ACC112 (cell line): ENCODE measurements at regions not wholly inside any gene's neighbourhood (a gene's known extent, or its start where the extent isn't known, plus 50 kb on each side); places are given as distances from the start of the nearest gene placed in this dataset.
"Not testable (repeated sequence)": the region's sequence is repeated elsewhere in the genome, so short reads cannot be mapped to it uniquely, and the experiment has no call there.

Source experiments
- H2AFZ ChIP-seq: fragments of 200-600 bp; sonication (generic); one replicate; pipeline ENCODE4 v1.6.0; 2017; ENCODE audit warnings: antibody characterized with exemption, low read length; ENCODE audit not compliant: unreplicated experiment
- H3K27ac ChIP-seq: fragments of 200-600 bp; sonication (generic); 2 replicates; pipeline ENCODE4 v1.5.1; 2014; ENCODE audit warnings: low read depth, mild to moderate bottlenecking, antibody characterized with exemption, low read length, moderate library complexity
- H3K27me3 ChIP-seq: fragments of 200-600 bp; sonication (generic); 2 replicates; pipeline ENCODE4 v1.6.1; 2014; ENCODE audit warnings: mild to moderate bottlenecking, antibody characterized with exemption, low read length, moderate library complexity, mixed read lengths; ENCODE audit not compliant: insufficient read depth
- H3K36me3 ChIP-seq: fragments of 200-600 bp; sonication (generic); 2 replicates; pipeline ENCODE4 v1.6.1; 2016; ENCODE audit warnings: mild to moderate bottlenecking, antibody characterized with exemption, low read length, moderate library complexity, mixed read lengths; ENCODE audit not compliant: insufficient read depth
- H3K4me1 ChIP-seq: fragments of 200-600 bp; sonication (generic); one replicate; pipeline ENCODE4 v1.6.1; 2016; ENCODE audit warnings: low read length, mixed read lengths; ENCODE audit not compliant: insufficient read depth, unreplicated experiment, control insufficient read depth
- H3K4me3 ChIP-seq: fragments of 200-600 bp; sonication (generic); 2 replicates; pipeline ENCODE4 v1.5.1; 2014; ENCODE audit warnings: mild to moderate bottlenecking, low read depth, low read length
- H3K79me2 ChIP-seq: fragments of 200-600 bp; sonication (generic); one replicate; pipeline ENCODE4 v1.6.0; 2016; ENCODE audit warnings: low read length; ENCODE audit not compliant: control insufficient read depth, unreplicated experiment, insufficient read depth

- Histone ChIP-seq H3K4me3 (no peak overlapping the region), H2AFZ (no peak overlapping the region), H3K27me3 (no peaks in the 10 kb centered on the region), H3K27ac (0 out of 2 replicates have a peak overlapping the region, but pooled peaks have one; percentile 35), H3K36me3 (no peaks in the 10 kb centered on the region), H3K79me2 (no peaks in the 10 kb centered on the region), H3K4me1 (peaks cover 27% of the 10 kb centered on the region)
These were observed 61.4 kb upstream of the ANKH start for GRCh38 chr5:14932902-14933469.

DNA sequence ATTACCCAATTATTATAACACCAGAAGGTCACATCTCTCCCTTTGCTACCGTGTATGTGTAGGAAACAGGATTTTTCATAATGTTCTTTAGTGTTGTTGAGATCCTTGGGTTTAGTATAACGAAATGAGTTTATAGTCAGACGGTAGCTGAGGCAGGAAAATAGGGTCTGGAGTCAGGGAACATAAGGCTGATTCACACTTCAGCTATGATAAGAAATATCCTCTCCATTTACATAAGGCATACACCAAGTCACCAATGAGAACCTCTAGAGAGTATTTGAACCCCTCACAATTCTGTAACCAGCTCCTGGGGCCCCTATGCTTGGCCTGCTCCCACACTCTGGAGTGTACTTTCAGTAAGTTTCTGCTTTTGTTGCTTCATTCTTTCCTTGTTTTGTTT lies 58.9 kb upstream of the ANKH start:
- H2AFZ ChIP-seq: peak overlapping the region; percentile 1
- no peak overlapping the region for H3K4me3 ChIP-seq
- peak overlapping the region; percentile 4; the same call in 1 of the 2 replicates for H3K27ac ChIP-seq
- no peaks in the 10 kb centered on the region for H3K36me3 ChIP-seq
- H3K4me1 ChIP-seq: peaks cover 41% of the 10 kb centered on the region
- no peaks in the 10 kb centered on the region for H3K27me3 ChIP-seq
- H3K79me2 ChIP-seq: no peaks in the 10 kb centered on the region

DNA sequence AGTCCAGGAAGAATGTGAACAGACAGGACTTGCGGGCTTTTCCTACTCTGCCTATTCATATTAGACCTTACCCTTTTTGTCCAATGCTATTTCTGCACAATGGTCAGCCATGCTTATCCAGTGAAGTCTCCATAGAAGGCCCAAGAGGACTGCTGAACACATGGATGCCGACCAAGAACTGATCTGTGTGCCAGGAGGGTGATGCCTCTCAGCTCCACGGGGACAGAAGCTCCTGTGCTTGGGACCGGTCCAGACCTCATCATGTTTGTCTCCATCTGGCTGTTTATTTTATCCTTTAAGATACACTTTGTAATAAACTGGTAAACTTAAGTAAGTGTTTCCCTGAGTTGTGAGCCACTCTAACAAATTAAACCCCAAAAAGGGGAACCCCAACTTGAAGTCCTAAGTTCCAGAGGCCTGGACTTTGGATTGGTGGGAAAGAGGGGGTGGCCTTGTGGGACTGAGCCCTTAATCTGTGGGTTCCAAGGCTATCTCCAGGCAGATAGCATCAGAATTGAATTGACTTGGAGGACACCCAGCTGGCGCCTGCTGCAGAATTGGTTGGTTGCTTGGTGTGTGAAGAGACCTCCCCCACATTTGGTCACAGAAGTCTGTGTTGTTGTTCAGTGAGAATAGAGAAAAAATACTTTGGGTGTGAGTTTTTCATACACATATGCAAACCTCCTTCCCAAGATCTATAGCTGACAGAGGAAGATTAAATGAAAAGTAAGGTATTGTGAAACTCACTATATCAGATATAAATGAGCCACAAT lies 57.9 kb upstream of the ANKH start:
- Histone ChIP-seq H3K4me1 (peaks cover 49% of the 10 kb centered on the region), H3K4me3 (no peak overlapping the region), H3K27ac (peak overlapping the region; percentile 54), H3K79me2 (no peaks in the 10 kb centered on the region), H2AFZ (peak overlapping the region; percentile 15), H3K27me3 (no peaks in the 10 kb centered on the region), H3K36me3 (no peaks in the 10 kb centered on the region)

- no peaks in the 10 kb centered on the region for H3K36me3 ChIP-seq
- no peak overlapping the region for H3K4me3 ChIP-seq
- H2AFZ ChIP-seq: no peak overlapping the region
- H3K27ac ChIP-seq: peak overlapping the region; percentile 54
- no peaks in the 10 kb centered on the region for H3K79me2 ChIP-seq
- H3K4me1 ChIP-seq: peaks cover 49% of the 10 kb centered on the region
- H3K27me3 ChIP-seq: no peaks in the 10 kb centered on the region
These were observed 57.1 kb upstream of the ANKH start for GRCh38 chr5:14928661-14929060.

DNA sequence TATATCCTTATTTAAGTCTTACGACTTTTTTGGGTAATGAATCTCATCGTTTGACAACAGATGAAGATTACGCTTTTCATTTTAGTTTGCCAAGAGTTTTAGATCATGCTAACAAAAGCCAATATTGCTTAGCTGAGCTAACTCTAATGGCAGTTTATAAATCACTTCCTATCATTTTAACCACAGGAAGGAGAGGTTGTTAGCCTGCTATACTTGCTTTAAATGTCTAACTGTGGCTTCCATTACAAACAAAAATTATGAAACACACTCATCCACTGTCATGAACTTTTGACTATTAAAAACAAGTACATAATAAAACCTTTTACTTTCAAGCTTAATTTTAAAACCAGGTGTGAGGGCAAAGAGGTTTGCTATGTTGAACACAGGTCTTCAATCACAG lies 53.7 kb upstream of the ANKH start:
- Histone ChIP-seq H3K36me3 (no peaks in the 10 kb centered on the region), H3K27me3 (no peaks in the 10 kb centered on the region), H2AFZ (peak overlapping the region; percentile 47), H3K4me1 (peaks cover 49% of the 10 kb centered on the region), H3K79me2 (no peaks in the 10 kb centered on the region), H3K27ac (peak overlapping the region; percentile 86), H3K4me3 (peak overlapping the region; percentile 26; the same call in 1 of the 2 replicates)

- H3K4me1 ChIP-seq: peaks cover 36% of the 10 kb centered on the region
- H3K27ac ChIP-seq, H3K27me3 ChIP-seq, H3K36me3 ChIP-seq, H3K4me3 ChIP-seq, H2AFZ ChIP-seq, H3K79me2 ChIP-seq: not testable (repeated sequence)
These were observed 51.4 kb upstream of the ANKH start for GRCh38 chr5:14922952-14923351.

GRCh38 chr5:14922456-14922855 lies 50.9 kb upstream of the ANKH start:
- Histone ChIP-seq H3K27ac (no peak overlapping the region), H3K4me3 (no peak overlapping the region), H3K4me1 (peaks cover 41% of the 10 kb centered on the region), H3K27me3 (no peaks in the 10 kb centered on the region), H3K79me2 (no peaks in the 10 kb centered on the region), H2AFZ (no peak overlapping the region), H3K36me3 (no peaks in the 10 kb centered on the region)
